ENCODE measurements at regions not wholly inside any gene's neighbourhood (a gene's known extent, or its start where the extent isn't known, plus 50 kb on each side); places are given as distances from the start of the nearest gene placed in this dataset.

- no peak for TF ChIP-seq YY1 (IDR thresholded peaks at IDR 0.05; ENCODE audit: low read depth, low read length)
- no peak for TF ChIP-seq BCL11A (IDR thresholded peaks at IDR 0.05; ENCODE audit: low read depth in 2 of 2, low read length in 2 of 2)
Observed at GRCh38 chr1:229717786-229718576, 91.9 kb downstream of the URB2 start (continued).
